ENCODE measurements at regions not wholly inside any gene's neighbourhood (a gene's known extent, or its start where the extent isn't known, plus 50 kb on each side); places are given as distances from the start of the nearest gene placed in this dataset.

GRCh38 chr6:147061252-147061651 lies 143.0 kb upstream of the STXBP5 start:
- 75 to 88% methylated on average over 1 of the region's 1 CpG for WGBS, 2 donors
- Histone ChIP-seq H3K27ac (no peak overlapping the region), H3K4me1 (no peaks in the 10 kb centered on the region), H3K27me3 (no peaks in the 10 kb centered on the region), H3K36me3 (no peaks in the 10 kb centered on the region), H3K4me3 (no peak overlapping the region), H3K9me3 (no peaks in the 10 kb centered on the region)
- TF ChIP-seq CTCF (IDR thresholded peaks at IDR 0.05) (no peak), POLR2A (IDR thresholded peaks at IDR 0.05) (no peak)
- intact Hi-C loops (cut with DNase I), result no loop called here
- no peak for DNase-seq

- intact Hi-C loops (cut with DNase I), result no loop called here
- no peak for DNase-seq
- Histone ChIP-seq H3K4me3 (no peak overlapping the region), H3K4me1 (no peaks in the 10 kb centered on the region), H3K36me3 (no peaks in the 10 kb centered on the region), H3K27me3 (no peaks in the 10 kb centered on the region), H3K9me3 (no peaks in the 10 kb centered on the region), H3K27ac (no peak overlapping the region)
- no peak for TF ChIP-seq POLR2A (IDR thresholded peaks at IDR 0.05)
- TF ChIP-seq CTCF (IDR thresholded peaks at IDR 0.05), result no peak
- 82 to 100% methylated on average over 1 of the region's 1 CpG for WGBS, 2 donors
Measured at GRCh38 chr6:147063469-147064031, 140.7 kb upstream of the STXBP5 start.

- TF ChIP-seq POLR2A (IDR thresholded peaks at IDR 0.05) (no peak), CTCF (IDR thresholded peaks at IDR 0.05) (no peak)
- no peaks in the 10 kb centered on the region for H3K4me1 ChIP-seq
- no peak overlapping the region for H3K4me3 ChIP-seq
- H3K27ac ChIP-seq, result no peak overlapping the region
- no peaks in the 10 kb centered on the region for H3K9me3 ChIP-seq
- H3K36me3 ChIP-seq, result no peaks in the 10 kb centered on the region
- no peaks in the 10 kb centered on the region for H3K27me3 ChIP-seq
- no peak for DNase-seq
- WGBS, 2 donors, result 36 to 42% methylated on average over 5 of the region's 5 CpGs
- intact Hi-C loops (cut with DNase I), result no loop called here
Measured at GRCh38 chr6:147065786-147066185, 138.4 kb upstream of the STXBP5 start.

- Histone ChIP-seq H3K27me3 (no peaks in the 10 kb centered on the region), H3K27ac (no peak overlapping the region), H3K4me3 (no peak overlapping the region), H3K4me1 (no peaks in the 10 kb centered on the region), H3K9me3 (no peaks in the 10 kb centered on the region), H3K36me3 (no peaks in the 10 kb centered on the region)
- DNase-seq, result no peak
- no peak for TF ChIP-seq POLR2A (IDR thresholded peaks at IDR 0.05)
- no peak for TF ChIP-seq CTCF (IDR thresholded peaks at IDR 0.05)
- intact Hi-C loops (cut with DNase I), result no loop called here
- 91 to 94% methylated on average over 5 of the region's 5 CpGs for WGBS, 2 donors
Measured at GRCh38 chr6:147067184-147067583, 137.0 kb upstream of the STXBP5 start.

GRCh38 chr6:147071776-147072175 lies 132.4 kb upstream of the STXBP5 start:
- no peaks in the 10 kb centered on the region for H3K9me3 ChIP-seq
- intact Hi-C loops (cut with DNase I), result no loop called here
- no peaks in the 10 kb centered on the region for H3K27me3 ChIP-seq
- no peak overlapping the region for H3K27ac ChIP-seq
- WGBS, 2 donors, result 64 to 70% methylated on average over 2 of the region's 2 CpGs
- no peaks in the 10 kb centered on the region for H3K36me3 ChIP-seq
- no peak for DNase-seq
- H3K4me3 ChIP-seq, result no peak overlapping the region
- no peak for TF ChIP-seq CTCF (IDR thresholded peaks at IDR 0.05)
- no peak for TF ChIP-seq POLR2A (IDR thresholded peaks at IDR 0.05)
- H3K4me1 ChIP-seq, result peaks cover 0 to 2% (median 0%) of the 10 kb centered on the region in 3 donors

Data from esophagus squamous epithelium (tissue), 5 donors.